RKO (cell line): ENCODE measurements at regions not wholly inside any gene's neighbourhood (a gene's known extent, or its start where the extent isn't known, plus 50 kb on each side); places are given as distances from the start of the nearest gene placed in this dataset.
"Not testable (repeated sequence)": the region's sequence is repeated elsewhere in the genome, so short reads cannot be mapped to it uniquely, and the experiment has no call there.

Source experiments
- DNase-seq: peaks from one replicate; pipeline ENCODE4 v3.0.0-alpha.2; 2016; ENCODE audit warnings: low spot score

GRCh38 chr3:191518861-191519260, 57.9 kb downstream of the PYDC2 start:
- DNase-seq, result no peak

- DNase-seq, result no peak
Measured at GRCh38 chr3:191521055-191521454, 60.1 kb downstream of the PYDC2 start.

- no peak for DNase-seq
Measured at GRCh38 chr3:191523148-191523547, 62.2 kb downstream of the PYDC2 start.

DNA sequence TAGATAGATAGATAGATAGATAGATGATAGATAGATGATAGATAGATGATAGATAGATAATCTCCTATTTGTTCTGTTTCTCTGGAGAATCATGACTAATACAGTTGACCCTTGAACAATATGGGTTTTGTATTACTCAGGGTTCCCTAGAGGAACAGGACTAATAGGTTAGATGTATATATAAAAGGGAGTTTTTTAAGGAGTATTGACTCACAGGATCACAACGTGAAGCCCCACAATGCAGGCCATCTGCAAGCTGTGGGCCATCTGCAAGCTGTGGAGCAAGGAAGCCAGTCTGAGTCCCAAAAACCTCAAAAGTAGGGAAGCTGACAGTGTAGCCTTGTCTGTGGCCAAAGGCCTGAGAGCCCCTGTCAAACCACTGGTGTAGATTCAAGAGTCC, 67.6 kb downstream of the PYDC2 start:
- DNase-seq, result no peak

DNA sequence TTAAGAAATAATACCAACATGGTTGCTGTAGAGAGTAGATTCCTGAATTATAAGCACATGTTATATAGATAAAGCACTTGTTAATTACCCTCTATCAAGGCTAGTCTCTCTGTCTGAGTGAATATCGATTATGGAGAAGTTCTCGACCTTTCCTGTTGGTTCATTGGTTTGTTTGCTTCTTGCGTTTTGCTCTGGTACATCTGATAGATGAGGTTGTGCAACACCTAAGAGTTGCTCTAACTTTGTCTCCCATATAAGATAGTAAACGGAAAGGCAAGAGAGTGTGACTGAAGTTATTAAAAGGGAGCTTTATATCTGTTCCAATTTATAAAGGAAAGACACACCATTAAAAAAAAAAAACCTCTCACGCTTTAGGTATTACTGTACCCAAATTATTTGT, 69.0 kb downstream of the PYDC2 start:
- no peak for DNase-seq

DNA sequence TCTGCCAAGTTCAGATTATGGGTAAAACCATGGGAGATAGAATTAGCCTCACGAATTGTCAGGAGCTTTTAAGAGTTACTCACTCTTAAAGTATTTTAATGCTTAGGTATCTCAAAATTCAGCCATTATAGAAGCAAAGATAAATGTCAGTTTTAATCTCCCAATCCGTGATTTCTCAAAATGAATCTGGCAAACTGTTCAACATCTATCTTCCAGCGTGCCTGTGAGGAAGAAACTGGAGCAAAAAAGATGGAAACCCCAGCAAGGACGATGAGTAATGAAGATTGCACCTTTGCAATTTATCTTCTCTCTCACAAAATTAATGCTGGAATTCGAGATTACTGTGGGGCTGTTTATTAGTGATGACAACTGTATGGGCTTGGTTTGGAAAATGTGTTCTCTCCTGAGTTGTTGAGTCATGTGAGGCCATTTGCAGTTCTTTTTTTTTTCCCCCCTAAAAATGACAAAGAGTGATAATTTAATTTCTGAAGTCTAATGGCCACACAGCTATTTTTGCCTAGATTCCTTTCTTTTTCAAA, 70.5 kb downstream of the PYDC2 start:
- no peak for DNase-seq

DNA sequence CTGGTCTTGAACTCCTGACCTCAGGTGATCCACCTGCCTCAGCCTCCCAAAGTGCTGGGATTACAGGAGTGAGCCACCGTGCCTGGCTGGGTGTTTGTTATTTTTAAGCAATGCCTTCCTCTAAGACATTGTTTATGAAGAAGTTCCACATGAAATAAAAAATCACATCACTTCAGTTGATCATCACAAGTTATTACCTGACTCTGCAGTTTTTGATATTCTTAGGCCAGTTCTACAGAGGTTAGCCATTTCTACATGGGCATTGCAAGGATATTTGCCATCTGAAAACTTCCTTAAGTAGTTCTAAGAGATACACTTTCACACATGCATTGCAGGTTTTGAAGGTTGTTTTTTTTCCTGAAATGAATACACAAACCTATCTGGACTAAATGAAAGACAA, 82.1 kb downstream of the PYDC2 start:
- no peak for DNase-seq

GRCh38 chr3:191543897-191544296, 82.9 kb downstream of the PYDC2 start:
- no peak for DNase-seq

DNA sequence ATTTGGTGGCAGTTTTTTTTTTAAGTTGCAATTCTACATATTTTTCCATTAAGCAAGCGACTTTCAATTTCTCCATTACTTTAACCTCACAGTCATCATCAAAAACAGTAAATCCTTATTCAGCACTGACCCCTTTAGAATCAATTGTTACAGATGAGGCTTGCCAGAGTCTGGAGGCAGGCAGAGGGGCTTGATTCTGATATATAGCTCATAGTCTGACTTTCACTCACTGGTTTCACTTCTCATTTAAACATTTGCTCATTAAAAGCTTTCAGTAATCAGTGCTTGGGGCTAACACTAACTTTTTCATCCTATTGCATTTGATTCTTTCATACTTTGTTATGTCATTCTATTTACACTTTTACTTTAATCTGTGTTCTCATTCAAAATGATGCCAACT, 88.4 kb downstream of the PYDC2 start:
- DNase-seq, result no peak

DNA sequence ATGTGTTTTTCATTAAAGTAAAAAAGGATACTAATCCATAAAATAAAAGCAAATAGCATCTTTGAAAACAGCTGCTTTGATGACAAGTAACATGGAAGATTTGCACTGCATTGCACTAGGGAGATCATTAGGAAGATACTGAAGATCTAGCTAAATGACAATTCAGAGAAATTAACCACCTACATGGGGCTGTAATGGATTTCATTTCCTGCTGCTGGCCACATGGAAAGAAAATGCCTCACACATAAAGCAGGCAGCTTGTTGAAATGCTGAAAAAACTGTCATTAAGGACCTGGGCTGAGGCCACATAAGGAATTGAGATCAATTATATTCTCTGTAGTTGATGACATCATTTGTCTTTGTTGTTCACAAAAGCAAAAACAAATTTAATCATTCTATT, 94.1 kb downstream of the PYDC2 start:
- DNase-seq, result no peak

GRCh38 chr3:191557322-191557721, 96.4 kb downstream of the PYDC2 start:
- no peak for DNase-seq

DNA sequence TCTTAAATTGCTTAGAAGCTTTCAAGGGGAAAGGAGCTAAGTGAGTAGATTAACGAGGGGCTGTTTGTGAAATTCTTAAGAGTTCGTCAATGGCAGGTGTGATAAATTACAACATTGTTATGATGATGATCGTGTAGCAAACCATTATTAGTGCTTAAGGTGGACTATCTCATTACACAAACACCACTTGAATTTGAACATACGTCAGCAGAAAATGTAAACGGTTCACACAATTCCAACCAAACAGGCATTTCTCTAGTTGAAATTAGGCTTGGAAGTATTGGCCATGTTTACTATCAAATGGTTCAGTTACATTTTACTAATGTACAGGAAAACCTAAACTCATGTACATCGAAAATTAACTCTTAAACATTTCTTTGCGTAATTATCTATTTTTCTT, 102.8 kb downstream of the PYDC2 start:
- DNase-seq, result no peak

DNA sequence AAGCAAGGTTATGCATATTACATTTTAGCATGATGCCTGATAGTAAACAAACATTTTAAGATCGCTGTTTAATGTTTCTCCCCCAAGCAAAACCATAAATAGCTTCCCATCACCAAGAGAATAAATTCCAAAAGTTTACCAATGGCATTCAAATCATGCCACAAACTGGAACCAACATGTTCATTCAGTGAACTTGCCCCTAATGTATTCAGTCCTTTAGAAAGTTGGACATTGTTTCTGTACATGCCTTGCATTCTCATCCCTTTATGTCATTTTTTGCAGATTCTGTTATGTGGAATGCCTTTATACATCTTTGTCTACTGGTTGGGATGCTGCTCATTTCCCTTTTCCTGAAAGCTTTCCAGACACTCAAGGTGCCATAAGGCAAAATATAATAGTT, 105.5 kb downstream of the PYDC2 start:
- no peak for DNase-seq

DNA sequence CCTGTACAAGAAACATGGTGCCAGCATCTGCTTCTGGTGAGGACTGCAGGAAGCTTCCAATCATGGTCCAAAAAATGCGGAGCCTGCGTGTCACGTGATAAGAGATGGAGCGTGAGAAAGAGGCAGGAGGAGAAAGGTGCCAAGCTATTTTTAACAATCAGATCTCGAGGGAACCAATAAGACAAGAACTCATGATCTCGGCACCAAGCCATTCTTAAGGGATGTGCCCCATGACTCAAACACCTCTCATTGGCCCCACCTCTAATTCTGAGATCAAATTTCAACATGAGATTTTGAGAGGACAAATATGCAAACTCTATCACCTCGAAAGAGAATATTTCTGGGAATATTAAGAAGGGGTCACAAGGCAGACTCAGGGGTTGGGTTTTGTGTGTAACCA, 107.2 kb downstream of the PYDC2 start:
- no peak for DNase-seq

DNA sequence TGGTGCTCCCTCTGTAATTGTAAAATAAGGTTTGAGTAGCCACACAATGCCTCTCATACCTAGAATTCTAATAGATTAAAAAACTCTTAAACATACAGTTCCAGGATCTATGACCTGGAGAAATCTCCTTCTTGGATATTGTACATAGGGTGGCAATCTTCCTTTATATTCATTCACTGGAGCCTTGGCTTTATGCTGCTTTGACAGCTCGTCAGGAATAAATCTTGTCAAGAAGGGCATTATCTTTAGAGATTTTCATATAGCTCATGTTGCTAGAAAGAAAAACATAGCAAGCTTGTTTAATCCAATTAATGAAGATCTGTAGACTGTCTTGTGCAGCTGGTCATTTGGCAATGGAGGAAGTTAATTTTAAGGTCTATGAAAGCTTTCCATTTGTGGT, 131.1 kb downstream of the PYDC2 start:
- DNase-seq, result no peak

DNA sequence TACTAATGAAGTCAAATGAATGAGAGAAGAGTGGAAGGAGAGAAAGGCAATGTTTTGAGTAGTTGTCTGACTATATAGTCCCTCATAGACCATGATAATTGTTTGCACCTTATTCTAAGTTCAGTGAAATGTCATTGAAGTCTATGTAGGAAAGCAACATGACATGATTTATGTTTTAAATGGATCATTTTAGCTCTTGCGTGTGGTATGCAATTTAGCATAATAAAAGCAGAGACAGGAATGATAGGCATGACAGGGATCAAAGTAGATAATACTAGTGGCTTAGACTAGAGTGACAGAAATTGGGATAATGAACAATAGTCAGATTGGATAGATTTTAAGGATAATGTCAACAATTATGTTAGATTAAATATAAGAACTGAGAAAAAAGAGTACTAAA, 132.5 kb downstream of the PYDC2 start:
- no peak for DNase-seq

DNA sequence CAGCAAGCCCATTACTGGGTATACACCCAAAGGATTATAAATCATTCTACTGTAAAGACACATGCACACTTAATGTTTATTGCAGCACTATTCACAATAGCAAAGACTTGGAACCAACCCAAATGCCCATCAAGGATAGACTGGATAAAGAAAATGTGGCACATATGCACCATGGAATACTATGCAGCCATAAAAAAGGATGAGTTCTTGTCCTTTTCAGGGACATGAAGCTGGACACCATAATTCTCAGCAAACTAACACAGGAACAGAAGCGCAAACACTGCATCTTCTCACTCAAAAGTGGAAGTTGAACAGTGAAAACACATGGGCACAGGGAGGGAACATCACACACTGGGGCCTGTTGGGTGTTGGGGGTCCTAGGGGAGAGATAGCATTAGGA, 154.5 kb downstream of the PYDC2 start:
- not testable (repeated sequence) for DNase-seq

GRCh38 chr3:191624299-191624698, 163.3 kb downstream of the PYDC2 start:
- DNase-seq, result no peak

DNA sequence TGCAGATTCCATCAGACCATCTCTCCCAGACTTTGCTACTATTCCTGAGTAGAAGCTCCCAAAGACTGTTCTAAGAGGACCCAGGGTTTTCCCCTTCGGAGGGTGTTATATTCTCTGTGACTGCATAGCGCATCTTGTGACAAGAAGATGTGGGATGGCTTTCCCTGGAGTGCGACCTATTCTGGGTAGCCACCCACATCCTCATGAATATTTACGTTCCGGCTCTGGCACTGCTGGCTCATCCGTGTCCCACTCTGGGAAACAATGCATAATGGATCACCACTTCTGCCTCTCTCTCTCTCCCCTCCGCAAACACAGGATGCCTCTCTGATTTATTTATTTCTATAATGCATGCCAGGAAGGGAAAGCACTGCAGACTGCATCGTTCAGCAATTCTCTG, 166.1 kb downstream of the PYDC2 start:
- no peak for DNase-seq

- DNase-seq, result no peak
Measured at GRCh38 chr3:191628571-191628970, 167.6 kb downstream of the PYDC2 start.

DNA sequence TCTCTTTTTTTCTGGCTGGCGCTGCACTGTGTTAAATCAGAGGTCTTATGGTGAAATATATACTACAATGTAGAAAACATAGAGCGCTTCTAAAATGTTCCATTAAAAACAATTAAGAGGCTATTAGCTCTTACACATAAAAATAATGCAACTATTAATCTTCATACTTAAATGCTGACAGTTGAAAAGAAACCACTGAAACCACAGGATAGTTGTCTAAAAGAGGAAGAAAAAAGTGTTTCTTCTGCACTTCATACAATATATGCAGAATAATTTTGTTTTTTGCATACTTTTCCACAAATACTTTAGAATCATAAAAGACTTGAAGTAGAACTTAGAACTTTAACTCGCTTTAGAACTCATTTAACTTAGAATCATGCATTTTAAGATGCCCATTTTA, 170.5 kb downstream of the PYDC2 start:
- no peak for DNase-seq

- no peak for DNase-seq
Measured at GRCh38 chr3:191634902-191635301, 173.9 kb downstream of the PYDC2 start.

- no peak for DNase-seq
Measured at GRCh38 chr3:191637611-191638010, 176.6 kb downstream of the PYDC2 start.

DNA sequence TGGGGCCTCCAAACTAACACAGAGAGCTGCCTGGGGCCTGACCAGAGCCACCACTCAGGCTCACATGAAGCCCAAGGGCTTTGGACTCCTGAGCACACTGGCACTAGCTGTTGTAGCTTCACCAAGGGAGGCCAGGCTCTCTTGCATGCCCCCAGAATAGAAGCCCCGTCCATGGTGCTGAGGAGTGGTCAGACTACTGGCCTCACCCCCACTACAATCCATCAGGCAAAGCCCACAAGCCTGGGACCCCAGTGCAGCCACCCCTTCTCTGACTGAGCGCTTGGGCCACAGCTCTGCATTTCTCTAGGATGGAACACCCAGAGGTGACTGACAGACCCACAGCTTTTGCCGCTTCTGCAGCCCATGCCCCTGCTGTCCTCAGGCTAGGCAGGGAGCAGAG, 180.8 kb downstream of the PYDC2 start:
- no peak for DNase-seq

DNA sequence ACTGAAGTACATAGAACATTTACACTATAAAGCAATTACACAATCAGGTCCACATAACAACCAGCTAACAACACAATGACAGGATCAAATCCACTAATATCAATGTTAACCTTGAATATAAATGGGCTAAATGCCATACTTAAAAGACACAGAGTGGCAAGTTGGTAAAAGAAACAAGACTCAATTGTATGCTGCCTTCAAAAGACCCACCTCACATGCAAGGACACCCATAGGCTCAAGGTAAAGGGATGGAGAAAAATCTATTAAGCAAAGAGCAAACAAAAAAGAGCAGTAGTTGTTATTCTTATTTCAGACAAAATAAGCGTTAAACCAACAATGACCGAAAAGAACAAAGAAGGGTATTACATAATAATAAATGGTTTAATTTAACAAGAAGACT, 183.3 kb downstream of the PYDC2 start:
- no peak for DNase-seq
